NCI-H524 treated with DMSO at 0.1 percent for 48 hours (cell line): ENCODE measurements at regions not wholly inside any gene's neighbourhood (a gene's known extent, or its start where the extent isn't known, plus 50 kb on each side); places are given as distances from the start of the nearest gene placed in this dataset.

ENCODE experiments used
- DNase-seq: peaks from one replicate; lab custom pipeline; 2025; lab: John Stamatoyannopoulos, UW

DNA sequence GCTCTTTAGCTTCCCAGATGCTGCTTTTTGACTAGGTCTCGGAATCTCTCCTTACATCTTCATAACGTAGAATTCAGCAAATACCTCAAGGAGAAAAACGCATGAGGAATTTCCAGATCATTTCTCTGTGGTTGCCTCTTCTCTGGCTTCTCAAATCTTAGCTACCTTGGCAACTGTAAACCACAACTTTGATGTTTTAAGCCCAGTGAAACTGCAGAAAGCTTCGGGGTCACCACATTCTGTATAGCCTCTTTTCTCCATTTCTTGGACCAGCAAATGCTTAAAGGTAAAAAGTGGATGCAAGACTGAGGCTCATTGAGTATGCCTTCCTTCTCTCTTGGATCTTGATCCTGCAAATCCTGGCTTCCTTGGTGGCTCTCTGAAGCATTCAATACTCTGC is 125.5 kb upstream of the FBXL4 start:
- no peak for DNase-seq

DNA sequence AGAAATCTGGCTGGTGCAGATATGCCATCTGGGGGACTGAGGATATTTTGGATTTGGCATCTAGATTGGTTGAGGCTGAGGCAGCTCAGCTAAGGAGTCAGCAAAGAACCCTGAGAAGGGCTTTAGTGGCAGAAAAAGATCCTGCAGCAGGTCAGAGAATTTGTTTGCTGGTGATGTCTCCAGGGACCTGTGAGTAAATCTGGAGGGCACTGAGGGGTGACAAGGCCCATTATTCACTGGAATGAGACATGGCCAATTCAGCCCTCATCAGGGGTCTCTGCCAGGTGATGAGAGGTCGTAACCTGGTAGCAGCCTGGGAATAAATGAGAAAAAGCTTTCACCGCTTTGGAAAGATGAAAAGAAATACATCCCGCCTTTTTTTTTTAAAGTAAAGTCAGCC is 118.3 kb upstream of the FBXL4 start:
- DNase-seq: no peak

DNA sequence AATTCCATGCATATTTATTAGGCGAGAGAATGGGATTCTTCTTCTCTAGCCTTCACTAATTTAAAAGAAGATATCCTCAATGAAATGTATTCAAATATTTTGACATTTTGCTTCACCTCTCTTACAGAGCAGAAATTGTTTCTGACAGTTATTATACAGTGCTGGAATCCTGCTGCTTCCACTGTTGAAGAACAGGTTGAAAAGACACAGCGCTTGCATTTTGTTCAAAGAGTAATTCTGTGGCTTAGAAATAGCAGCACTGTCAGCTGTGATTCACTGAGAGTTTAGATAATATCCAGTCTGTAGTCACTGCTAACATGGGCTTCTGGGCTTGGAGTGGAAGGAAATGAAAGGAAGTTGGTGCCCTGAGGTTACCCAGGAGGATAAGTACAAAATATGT is 117.1 kb upstream of the FBXL4 start:
- DNase-seq: no peak

DNA sequence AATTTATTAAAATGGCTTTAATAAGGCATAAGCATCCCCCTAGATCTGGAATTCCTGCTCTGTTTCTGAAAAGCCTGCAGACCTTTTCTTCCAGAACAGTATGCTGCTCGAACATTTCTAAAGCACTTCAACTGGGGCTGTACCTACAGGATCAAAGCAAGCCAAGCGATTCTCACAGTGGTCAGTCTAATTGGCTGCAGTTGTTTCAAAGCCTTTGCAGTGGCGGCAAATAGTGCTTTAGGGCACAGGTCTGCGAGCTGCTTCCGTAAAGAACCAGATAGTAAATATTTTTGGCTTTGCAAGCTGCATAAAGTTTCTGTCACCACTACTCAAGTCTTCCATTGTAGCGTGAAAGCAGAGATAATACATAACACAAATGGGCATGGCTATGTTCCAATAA is 88.9 kb upstream of the FBXL4 start:
- DNase-seq: no peak

DNA sequence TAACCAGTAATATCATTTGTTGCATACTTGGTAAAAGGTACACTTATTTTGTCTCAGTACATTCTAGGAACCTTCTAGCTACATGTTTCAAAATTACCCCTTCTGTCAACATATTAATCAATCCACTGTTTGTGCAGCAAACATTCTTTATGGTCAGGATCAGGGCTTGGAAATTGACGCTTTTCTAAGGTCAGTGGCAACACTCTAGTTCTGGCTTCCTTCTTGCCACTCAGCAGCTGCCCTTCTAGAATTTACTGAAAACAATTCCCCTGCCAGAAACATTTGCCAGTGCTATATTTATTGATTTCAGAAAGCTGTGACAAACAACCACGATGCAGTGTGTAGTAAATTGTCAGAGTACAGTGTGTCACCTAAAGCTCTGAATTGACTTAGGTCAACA is 84.7 kb upstream of the FBXL4 start:
- DNase-seq: no peak

DNA sequence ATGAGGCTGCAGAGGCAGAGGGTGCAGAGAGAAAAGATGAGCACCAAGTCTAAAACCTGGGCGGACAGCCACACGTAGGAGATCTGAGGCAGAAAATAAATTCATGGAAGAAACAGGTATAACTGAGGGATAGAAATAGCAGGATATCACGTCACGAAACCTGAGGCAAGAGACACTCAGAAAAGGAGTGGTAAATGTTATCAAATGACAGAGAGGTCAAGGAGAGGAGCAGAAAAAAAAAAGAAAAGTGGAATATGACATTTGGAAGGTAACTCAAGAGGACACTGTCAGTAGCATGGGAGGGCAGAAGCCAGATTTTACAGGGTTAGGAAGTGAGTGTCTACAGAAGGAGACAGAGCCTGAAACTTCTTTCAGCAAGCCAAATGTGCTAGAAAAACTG is 84.2 kb upstream of the FBXL4 start:
- DNase-seq: no peak

DNA sequence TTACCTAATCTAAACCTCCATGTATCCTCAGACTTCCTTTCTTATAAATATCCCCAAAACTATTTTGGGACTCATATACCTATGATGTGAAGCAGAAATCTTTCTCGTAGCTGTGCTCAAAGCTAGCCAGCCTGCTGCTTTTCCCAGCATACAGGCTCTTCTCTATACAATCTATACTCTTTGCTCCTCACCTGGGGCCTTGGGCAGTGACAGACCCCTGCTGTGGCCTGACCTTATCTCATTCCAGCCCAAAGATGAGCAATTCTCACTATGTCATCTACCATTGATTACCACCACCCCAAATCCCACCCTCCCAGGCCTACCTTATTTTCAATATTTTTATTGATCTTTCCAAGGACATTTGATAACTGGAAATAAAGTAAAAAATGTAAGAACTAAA is 83.2 kb upstream of the FBXL4 start:
- DNase-seq: no peak

DNA sequence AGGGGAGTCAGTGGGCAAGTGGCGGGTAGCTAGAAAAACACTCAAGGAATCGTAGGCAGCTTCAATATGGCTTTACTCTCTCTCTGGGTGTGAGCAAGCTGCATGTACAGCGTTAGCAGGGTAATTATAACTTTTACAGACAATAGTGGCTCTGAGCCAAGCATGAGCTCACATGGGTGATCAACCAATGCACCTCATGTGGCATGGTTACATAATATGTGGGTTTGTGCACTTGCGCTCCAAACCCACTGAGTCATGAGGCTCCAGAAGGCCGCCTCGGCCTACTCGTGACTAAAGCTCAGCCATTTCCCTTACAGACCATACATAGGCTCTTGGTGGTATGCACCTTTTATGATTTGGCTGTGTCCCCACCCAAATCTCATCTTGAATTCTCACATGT is 78.4 kb upstream of the FBXL4 start:
- DNase-seq: no peak

DNA sequence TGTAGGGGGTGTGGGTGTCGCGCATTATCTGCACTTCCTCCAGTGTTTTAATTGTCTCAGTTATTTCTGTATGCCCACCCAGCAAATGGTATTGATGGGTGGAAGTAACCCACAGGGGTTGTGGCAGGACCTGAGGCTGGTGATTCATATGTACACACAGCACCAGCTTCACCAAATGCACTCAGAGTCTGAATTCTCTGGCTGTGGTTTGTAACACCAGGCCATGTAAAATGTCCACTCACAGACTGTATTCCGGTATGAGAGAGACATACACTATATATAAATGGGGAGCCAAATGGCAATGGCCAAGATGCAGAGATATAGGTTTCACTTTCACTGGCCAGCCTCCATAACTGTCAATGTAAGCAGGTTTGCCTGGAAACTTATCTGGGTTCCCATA is 76.3 kb upstream of the FBXL4 start:
- DNase-seq: no peak

DNA sequence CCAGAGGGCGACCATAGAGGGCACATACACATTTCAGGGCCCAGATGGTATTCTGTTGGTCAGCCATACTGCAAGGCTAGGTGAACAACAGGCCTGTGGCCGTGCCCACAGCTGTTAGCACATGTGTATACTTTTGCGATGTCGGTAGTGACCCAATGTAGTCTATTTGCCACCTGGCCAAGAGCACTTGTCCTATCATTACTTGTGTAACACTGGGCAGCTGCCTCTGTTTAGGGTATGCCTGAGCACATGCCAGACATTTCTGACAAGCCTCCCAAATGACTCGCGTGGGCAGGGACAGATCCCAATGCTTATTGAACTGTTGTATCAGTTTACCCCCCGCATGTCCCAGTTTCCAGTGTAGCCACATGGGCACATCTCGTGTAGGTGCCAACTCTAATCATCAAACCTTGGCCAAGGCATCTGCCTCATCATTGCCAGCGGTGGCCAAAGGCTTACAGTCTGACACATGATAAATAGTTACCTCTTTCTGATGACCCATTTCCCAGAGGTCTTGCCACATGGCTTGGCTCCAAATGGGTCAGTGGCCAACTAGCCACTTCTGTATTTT is 74.4 kb upstream of the FBXL4 start:
- DNase-seq: no peak

DNA sequence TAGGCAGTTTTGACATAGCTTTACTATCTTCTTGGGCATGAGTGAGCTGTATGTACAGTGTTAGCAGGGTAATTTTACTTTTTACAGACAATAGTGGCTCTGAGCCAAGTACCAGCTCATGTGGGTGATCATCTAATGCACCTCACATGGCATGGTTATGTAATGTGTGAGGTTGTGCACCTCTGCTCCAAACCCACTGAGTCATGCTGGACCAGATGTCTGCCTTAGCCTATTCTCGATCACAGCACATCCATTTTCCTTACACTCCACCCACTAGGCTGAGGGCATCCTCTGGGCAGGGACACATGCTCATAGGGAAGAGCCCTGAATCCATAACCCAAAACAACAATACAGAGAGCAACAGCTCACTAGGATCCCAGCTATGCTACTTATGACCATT is 71.6 kb upstream of the FBXL4 start:
- no peak for DNase-seq

DNA sequence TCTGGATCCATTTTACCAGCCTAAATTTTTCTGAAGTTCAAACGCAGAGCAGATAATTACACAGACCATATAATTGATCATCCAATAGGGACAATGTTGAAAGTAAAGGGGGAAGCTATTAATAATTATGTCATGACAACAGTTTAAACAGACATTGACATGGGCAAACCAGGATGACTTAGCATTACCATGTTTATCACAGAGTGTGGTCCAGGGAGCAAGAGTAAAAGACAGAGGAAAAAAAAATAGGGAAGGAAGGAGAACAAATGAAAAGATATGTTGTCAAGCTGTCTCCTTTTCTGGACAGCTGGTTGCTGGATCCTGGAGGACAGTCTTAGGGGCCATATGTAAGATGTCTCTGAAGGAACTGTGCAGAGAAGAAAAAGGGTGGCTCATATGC is 69.4 kb upstream of the FBXL4 start:
- DNase-seq: no peak

DNA sequence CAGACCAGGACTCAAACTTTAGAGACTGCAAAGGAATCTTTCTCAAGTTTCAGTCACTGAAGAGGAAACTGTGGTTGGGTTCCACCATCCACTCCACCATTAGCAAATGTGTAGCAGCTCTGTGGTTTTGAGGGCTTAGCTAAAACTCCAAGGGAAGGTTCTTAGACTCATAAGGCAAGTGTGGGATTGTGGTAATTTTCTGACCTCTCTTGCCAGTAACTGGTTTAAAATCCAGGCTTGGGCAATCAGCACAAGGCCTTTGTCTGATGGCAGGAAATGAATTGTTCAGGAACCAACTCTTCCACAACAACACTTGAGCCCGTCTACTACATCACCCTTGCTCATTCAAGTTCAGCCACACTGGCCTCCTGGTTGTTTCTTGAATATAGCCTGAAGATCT is 68.6 kb upstream of the FBXL4 start:
- no peak for DNase-seq

DNA sequence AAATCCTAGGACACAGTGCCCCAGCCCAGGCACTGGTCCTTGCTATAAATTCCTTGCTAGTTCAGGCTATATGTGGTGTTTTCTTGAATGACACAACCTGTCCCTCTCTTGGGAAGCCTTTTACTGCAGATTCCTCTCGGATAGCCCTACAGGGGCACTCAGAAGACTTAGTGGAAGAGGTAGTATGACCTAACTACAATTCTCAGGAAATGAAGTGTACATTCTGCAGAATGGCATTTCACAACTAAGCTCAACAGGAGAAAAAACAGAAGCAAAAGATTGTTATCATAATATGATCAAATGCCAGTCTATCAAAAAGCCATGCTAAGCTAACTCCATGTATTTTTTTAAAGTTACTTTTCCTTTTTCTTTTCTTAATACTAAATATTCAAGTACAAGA is 66.3 kb upstream of the FBXL4 start:
- no peak for DNase-seq

DNA sequence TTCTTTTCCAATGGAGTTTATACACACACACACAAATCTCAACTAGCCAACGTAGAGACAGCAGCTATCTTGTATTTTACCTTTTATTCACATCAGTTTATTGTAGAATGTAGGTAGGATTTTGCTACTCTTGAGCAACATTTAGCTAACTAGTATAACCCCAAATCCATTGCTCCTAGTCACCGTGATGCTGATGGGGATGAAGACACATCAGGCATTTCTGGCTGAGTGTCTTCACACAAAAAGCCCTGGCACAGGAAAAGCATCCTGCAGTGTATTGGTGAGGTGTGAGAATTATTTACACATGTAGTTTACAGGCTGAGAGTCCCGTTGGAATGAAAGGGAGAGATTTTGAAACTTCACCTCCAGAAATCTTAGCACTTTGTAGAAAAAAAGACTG is 65.9 kb upstream of the FBXL4 start:
- DNase-seq: no peak

DNA sequence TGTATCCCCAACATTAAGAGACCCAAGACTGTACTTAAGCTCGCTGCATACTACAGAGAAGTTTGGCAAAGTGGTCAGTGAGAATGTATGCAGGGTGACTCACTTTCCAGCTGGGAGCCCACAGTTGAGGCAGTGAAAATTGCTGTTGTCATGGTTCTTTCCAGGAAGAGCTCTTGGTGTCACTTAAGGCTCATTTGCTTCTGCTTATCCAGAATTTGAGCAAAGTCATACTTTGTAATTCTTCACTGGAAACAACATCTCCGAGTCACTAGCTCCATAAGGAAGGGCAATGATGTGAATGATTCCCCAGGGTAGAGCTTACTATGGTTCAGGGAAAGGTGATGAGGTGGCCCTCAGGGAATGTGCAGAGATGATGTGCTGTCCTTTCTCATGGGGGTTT is 65.4 kb upstream of the FBXL4 start:
- DNase-seq: no peak

DNA sequence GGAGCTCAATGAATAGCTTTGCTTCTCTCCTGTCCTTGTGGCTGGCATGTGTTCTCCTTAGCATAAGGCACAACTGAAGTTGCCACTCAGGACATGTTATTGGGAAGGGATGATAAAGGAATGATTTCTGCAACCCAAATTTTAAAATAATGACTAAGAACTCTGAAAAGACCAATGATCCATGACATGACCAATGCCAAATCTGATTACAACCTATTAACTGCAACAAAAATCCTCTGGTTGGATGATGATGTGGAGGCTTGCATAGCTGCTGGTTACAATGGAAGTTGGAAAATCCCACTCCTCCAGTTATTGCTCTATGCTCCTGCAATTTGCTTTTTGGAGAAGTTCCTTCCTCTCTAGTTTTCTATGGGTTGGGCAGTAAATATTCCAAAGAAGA is 63.4 kb upstream of the FBXL4 start:
- no peak for DNase-seq

DNA sequence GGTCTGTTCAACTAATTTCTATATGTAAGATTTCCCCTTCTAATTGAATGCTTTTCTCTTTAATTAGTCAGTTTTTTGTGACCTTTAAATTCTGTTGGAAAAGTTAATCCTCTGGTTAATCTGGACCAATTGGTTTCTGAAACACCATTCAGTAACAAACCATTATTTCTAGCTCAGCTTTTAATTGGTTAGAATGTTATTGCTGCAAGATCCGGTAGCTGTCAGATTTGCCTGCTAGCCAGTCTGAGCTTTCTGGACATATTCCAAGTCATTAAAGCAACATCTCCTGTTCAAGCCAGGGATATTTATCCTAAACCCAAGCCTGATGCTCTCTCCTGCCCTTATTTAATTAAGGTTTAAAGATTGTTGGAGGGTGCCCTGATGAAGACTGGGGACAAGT is 55.1 kb upstream of the FBXL4 start:
- DNase-seq: peak; percentile 26

DNA sequence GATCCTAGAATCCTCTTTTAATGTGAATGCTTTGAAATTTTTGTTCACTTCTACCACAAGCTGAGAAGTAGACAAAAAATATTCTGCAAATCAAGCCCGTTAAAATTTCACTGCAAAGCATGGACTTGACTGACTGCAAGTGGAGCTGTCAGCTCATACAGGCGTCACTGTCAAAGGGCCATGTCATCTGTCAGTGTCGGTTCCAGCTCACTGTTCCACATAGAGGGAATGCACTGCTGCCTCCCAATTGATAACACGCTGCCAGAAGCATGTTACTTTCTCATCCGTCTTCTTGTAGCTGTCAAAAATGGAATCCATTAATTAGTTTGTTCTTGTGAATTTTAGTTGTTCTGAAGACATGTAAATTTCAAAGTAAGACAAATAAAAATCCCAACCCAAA is 50.4 kb upstream of the FBXL4 start:
- DNase-seq: no peak
